HepG2 (cell line): ENCODE measurements at regions not wholly inside any gene's neighbourhood (a gene's known extent, or its start where the extent isn't known, plus 50 kb on each side); places are given as distances from the start of the nearest gene placed in this dataset.
A peak's percentile ranks its signal among the peaks of the same experiment; 100 is the strongest.

Source experiments
- ATAC-seq: fragments of 200-7000 bp; cut with Tn5 transposase; 3 replicates; pipeline ENCODE4 v1.9.1; 2020; ENCODE audit warnings: mild to moderate bottlenecking, moderate library complexity
- BruUV-seq: library from RNA; stranded (reverse); fragments of 400-500 nt; replicated peaks from 2 replicates; lab custom pipeline; 2021; lab: Mats Ljungman, UMichigan
- CTCF ChIA-PET: fragments of 300-600 bp; formaldehyde crosslinking; extraction: SDS; loops from one replicate; lab custom pipeline; 2021; ENCODE audit warnings: low total read pairs, inconsistent platforms, low intra/inter-chr PET ratio; lab: Yijun Ruan, JAX
- POLR2A ChIA-PET: fragments of 350-600 bp; sonication (Branson Sonifier 250); formaldehyde crosslinking; loops from one replicate; lab custom pipeline; 2020; ENCODE audit warnings: antibody characterized with exemption, inconsistent platforms; lab: Yijun Ruan, JAX
- DNase-seq: peaks from one replicate; pipeline ENCODE4 v3.0.0-alpha.2; 2015; ENCODE audit warnings: low spot score
- FAIRE-seq: peaks from 3 replicates; lab custom pipeline; 2011; peaks lifted over from hg19 to GRCh38; lab: Jason Lieb, UNC
- H2AFZ ChIP-seq: one replicate; pipeline ENCODE4 v1.6.1; 2011; ENCODE audit warnings: low read length, inconsistent platforms
- H3K27ac ChIP-seq: fragments of 300-600 bp; 3 replicates; pipeline ENCODE4 v1.8.0; 2011; ENCODE audit warnings: mixed run types, mild to moderate bottlenecking, mixed read lengths, low read length, inconsistent platforms; ENCODE audit not compliant: insufficient read depth; ENCODE audit errors: extremely low read length
- H3K27me3 ChIP-seq, 2 experiments: fragments of 200-600 bp in 1 of 2; 2 replicates in 1 of 2; 3 replicates in 1 of 2; pipeline versions ENCODE4 v1.6.0 to v1.8.0; 2011; ENCODE audit warnings: low read length in 2 of 2, mild to moderate bottlenecking in 2 of 2, moderate library complexity in 2 of 2, inconsistent platforms in 1 of 2; ENCODE audit not compliant: insufficient read depth in 2 of 2, control insufficient read depth in 1 of 2
- H3K36me3 ChIP-seq, 2 experiments: fragments of 200-600 bp in 1 of 2; replicated peaks in 1 of 2; 2 replicates in 1 of 2; 3 replicates in 1 of 2; pipeline versions ENCODE4 v1.5.1 to v1.8.0; 2011; ENCODE audit warnings: low read length in 2 of 2, inconsistent platforms in 1 of 2; ENCODE audit not compliant: insufficient read depth in 2 of 2, control insufficient read depth in 1 of 2
- H3K4me1 ChIP-seq: 2 replicates; pipeline ENCODE4 v1.5.1; 2012; ENCODE audit warnings: low read length, inconsistent platforms; ENCODE audit not compliant: insufficient read depth
- H3K4me2 ChIP-seq: 2 replicates; pipeline ENCODE4 v1.6.0; 2011; ENCODE audit warnings: low read depth, low read length, inconsistent platforms
- H3K4me3 ChIP-seq, 3 experiments: fragments of 200-600 bp in 1 of 3; sonication (generic), shearing (Covaris generic) in 1 of 3; replicated peaks in 1 of 3; 2 replicates each; pipeline ENCODE4 v1.5.1; 2011 to 2016; ENCODE audit warnings: low read length in 3 of 3, inconsistent platforms in 2 of 3, low read depth in 2 of 3, mild to moderate bottlenecking in 2 of 3, control low read depth in 1 of 3, mixed read lengths in 1 of 3; ENCODE audit not compliant: insufficient read depth in 1 of 3
- H3K79me2 ChIP-seq: one replicate; pipeline ENCODE4 v1.6.1; 2011; ENCODE audit warnings: low read length, inconsistent platforms; ENCODE audit not compliant: insufficient read depth
- H3K9ac ChIP-seq: 2 replicates; pipeline ENCODE4 v1.6.0; 2011; ENCODE audit warnings: mild to moderate bottlenecking, low read depth, low read length, inconsistent platforms; ENCODE audit not compliant: insufficient read depth
- H3K9me3 ChIP-seq: 2 replicates; pipeline ENCODE4 v1.5.1; 2012; ENCODE audit warnings: mild to moderate bottlenecking, low read length
- H4K20me1 ChIP-seq: 2 replicates; pipeline ENCODE4 v1.6.0; 2011; ENCODE audit warnings: inconsistent platforms, mild to moderate bottlenecking, low read length, moderate library complexity; ENCODE audit not compliant: insufficient read depth
- E2F1 ChIP-seq: sonication (generic); formaldehyde crosslinking; IDR thresholded peaks from 2 replicates; pipeline ENCODE4 v1.5.0; 2020; ENCODE audit warnings: missing genetic modification reagents
- HNRNPK ChIP-seq: fragments of 200-400 bp; formaldehyde crosslinking; IDR thresholded peaks from 2 replicates; pipeline ENCODE4 v1.6.1; 2018; ENCODE audit warnings: low read length, low read depth, moderate library complexity, mild to moderate bottlenecking; ENCODE audit not compliant: poor library complexity, severe bottlenecking
- KDM2A ChIP-seq: sonication (generic); formaldehyde crosslinking; IDR thresholded peaks from 2 replicates; pipeline ENCODE4 v1.4.0; 2020; ENCODE audit warnings: low read depth, missing genetic modification reagents, borderline replicate concordance
- MNT ChIP-seq: fragments of 450-650 bp; IDR thresholded peaks from 2 replicates; pipeline ENCODE4 v1.6.1; 2016
- TFE3 ChIP-seq: IDR thresholded peaks from 2 replicates; pipeline ENCODE4 v1.6.1; 2016
- ZBTB26 ChIP-seq: IDR thresholded peaks from 2 replicates; pipeline ENCODE4 v1.6.1; 2016; ENCODE audit warnings: missing compliant biosample characterization, missing genetic modification reagents, borderline replicate concordance
- ZNF414 ChIP-seq: sonication (generic); formaldehyde crosslinking; IDR thresholded peaks from 2 replicates; pipeline ENCODE4 v1.5.0; 2020; ENCODE audit warnings: missing genetic modification reagents
- WGBS: methylation state at CpG from one replicate; pipeline ENCODE4 v1.1.6; 2017; ENCODE audit warnings: low lambda C conversion rate; 5-methylcytosine and 5-hydroxymethylcytosine counted together
- in situ Hi-C: cut with HindIII; loops from 2 replicates; pipeline ENCODE4 v1.10.0; 2017; ENCODE audit warnings: low pct_unique_long_range_greater_than_20kb; ENCODE audit not compliant: extremely low pct_ligation_motif_present
- intact Hi-C: fragments of 100-400 bp; cut with micrococcal nuclease; formaldehyde crosslinking; loops from one replicate; pipeline ENCODE4 v1.10.0; 2022; ENCODE audit not compliant: unreplicated experiment

- no peak overlapping the region for H3K27ac ChIP-seq
- no TSS peak for BruUV-seq
- ChIA-PET POLR2A (no interaction called here), CTCF (no interaction called here)
- 53% methylated on average over 3 of the region's 3 CpGs for WGBS
- no peaks in the 10 kb centered on the region for H3K9me3 ChIP-seq
- DNase-seq (no peak), FAIRE-seq (no peak), ATAC-seq (no peak)
- no peaks in the 10 kb centered on the region for H3K79me2 ChIP-seq
- no peaks in the 10 kb centered on the region for H3K36me3 ChIP-seq
- H3K9ac ChIP-seq, result no peak overlapping the region
- in situ Hi-C loops (no loop called here), intact Hi-C loops (no loop called here)
- no peaks in the 10 kb centered on the region for H4K20me1 ChIP-seq
- no peaks in the 10 kb centered on the region; a peak in 1 of 5 replicates for H3K27me3 ChIP-seq
- TF ChIP-seq ZNF414 (CRISPR knock-in tag), result no peak
- no peak for TF ChIP-seq TFE3 (CRISPR knock-in tag)
- peak; percentile 65 for TF ChIP-seq HNRNPK
- H3K4me1 ChIP-seq, result no peaks in the 10 kb centered on the region
- no peak overlapping the region for H3K4me3 ChIP-seq
- no peak overlapping the region for H2AFZ ChIP-seq
- H3K4me2 ChIP-seq, result no peak overlapping the region
Measured at GRCh38 chr1:192735298-192735915, 73.4 kb upstream of the RGS2 start.

GRCh38 chr1:192737306-192737705, 71.5 kb upstream of the RGS2 start:
- peak; percentile 29; the same call in 1 of the 2 replicates for TF ChIP-seq MNT
- no peak for TF ChIP-seq ZBTB26
- no peak for TF ChIP-seq E2F1 (CRISPR knock-in tag)
- no peak for TF ChIP-seq KDM2A
- no peak overlapping the region for H3K4me2 ChIP-seq
- H3K9me3 ChIP-seq, result no peaks in the 10 kb centered on the region
- H3K36me3 ChIP-seq, result no peaks in the 10 kb centered on the region
- intact Hi-C loops, result no loop called here
- no peaks in the 10 kb centered on the region for H3K79me2 ChIP-seq
- no peak overlapping the region for H3K9ac ChIP-seq
- H3K4me1 ChIP-seq, result no peaks in the 10 kb centered on the region
- no peak overlapping the region for H3K27ac ChIP-seq
- WGBS, result 65% methylated on average over 6 of the region's 6 CpGs
- FAIRE-seq (no peak), ATAC-seq (no peak), DNase-seq (no peak)
- ChIA-PET CTCF (no interaction called here), POLR2A (no interaction called here)
- no peaks in the 10 kb centered on the region; a peak in 1 of 5 replicates for H3K27me3 ChIP-seq
- H2AFZ ChIP-seq, result no peak overlapping the region
- H4K20me1 ChIP-seq, result no peaks in the 10 kb centered on the region
- BruUV-seq, result no TSS peak
- H3K4me3 ChIP-seq, result no peak overlapping the region
- in situ Hi-C loops, result no loop called here
